ENCODE measurements at regions not wholly inside any gene's neighbourhood (a gene's known extent, or its start where the extent isn't known, plus 50 kb on each side); places are given as distances from the start of the nearest gene placed in this dataset.
A peak's percentile ranks its signal among the peaks of the same experiment; 100 is the strongest.
"Not testable (repeated sequence)": the region's sequence is repeated elsewhere in the genome, so short reads cannot be mapped to it uniquely, and the experiment has no call there.

- H3K9me3 Mint-ChIP-seq (ENCODE audit: unreplicated experiment), result no peaks in the 10 kb centered on the region
- H3K27me3 Mint-ChIP-seq (ENCODE audit: unreplicated experiment), result no peaks in the 10 kb centered on the region
- H3K4me1 Mint-ChIP-seq (ENCODE audit: low read depth, unreplicated experiment), result no peaks in the 10 kb centered on the region
- TF ChIP-seq CTCF (IDR thresholded peaks at IDR 0.05; ENCODE audit: partially characterized antibody, unreplicated experiment), result no peak
- no peaks in the 10 kb centered on the region for H3K36me3 Mint-ChIP-seq (ENCODE audit: unreplicated experiment)
- no peak for DNase-seq
- no peak overlapping the region for H3K4me3 Mint-ChIP-seq (ENCODE audit: unreplicated experiment)
- H3K27ac Mint-ChIP-seq (ENCODE audit: unreplicated experiment), result no peak overlapping the region
Observed at GRCh38 chr10:8852546-8852945, 798.1 kb downstream of the GATA3 start.

GRCh38 chr10:8853048-8853447, 798.6 kb downstream of the GATA3 start:
- no peaks in the 10 kb centered on the region for H3K9me3 Mint-ChIP-seq (ENCODE audit: unreplicated experiment)
- H3K27me3 Mint-ChIP-seq (ENCODE audit: unreplicated experiment), result no peaks in the 10 kb centered on the region
- no peak overlapping the region for H3K27ac Mint-ChIP-seq (ENCODE audit: unreplicated experiment)
- no peaks in the 10 kb centered on the region for H3K36me3 Mint-ChIP-seq (ENCODE audit: unreplicated experiment)
- no peaks in the 10 kb centered on the region for H3K4me1 Mint-ChIP-seq (ENCODE audit: low read depth, unreplicated experiment)
- TF ChIP-seq CTCF (IDR thresholded peaks at IDR 0.05; ENCODE audit: partially characterized antibody, unreplicated experiment), result no peak
- no peak for DNase-seq
- H3K4me3 Mint-ChIP-seq (ENCODE audit: unreplicated experiment), result no peak overlapping the region

- not testable (repeated sequence) for H3K27ac Mint-ChIP-seq (ENCODE audit: unreplicated experiment); H3K9me3 Mint-ChIP-seq (ENCODE audit: unreplicated experiment); DNase-seq; H3K27me3 Mint-ChIP-seq (ENCODE audit: unreplicated experiment); H3K4me3 Mint-ChIP-seq (ENCODE audit: unreplicated experiment); H3K36me3 Mint-ChIP-seq (ENCODE audit: unreplicated experiment)
- H3K4me1 Mint-ChIP-seq (ENCODE audit: low read depth, unreplicated experiment), result peaks cover 22% of the 10 kb centered on the region
Observed at GRCh38 chr10:8868924-8869323, 814.4 kb downstream of the GATA3 start.

GRCh38 chr10:8873310-8873709, 818.8 kb downstream of the GATA3 start:
- H3K27ac Mint-ChIP-seq (ENCODE audit: unreplicated experiment), result peak overlapping the region; percentile 81
- H3K27me3 Mint-ChIP-seq (ENCODE audit: unreplicated experiment), result peaks cover 3% of the 10 kb centered on the region

GRCh38 chr10:8874268-8874667, 819.8 kb downstream of the GATA3 start:
- H3K27me3 Mint-ChIP-seq (ENCODE audit: unreplicated experiment), result peaks cover 3% of the 10 kb centered on the region

More at GRCh38 chr10:8873310-8873709, 818.8 kb downstream of the GATA3 start:
- peaks cover 25% of the 10 kb centered on the region for H3K4me1 Mint-ChIP-seq (ENCODE audit: low read depth, unreplicated experiment)
- H3K36me3 Mint-ChIP-seq (ENCODE audit: unreplicated experiment), result no peaks in the 10 kb centered on the region
- peaks cover 2% of the 10 kb centered on the region for H3K9me3 Mint-ChIP-seq (ENCODE audit: unreplicated experiment)
- TF ChIP-seq CTCF (IDR thresholded peaks at IDR 0.05; ENCODE audit: partially characterized antibody, unreplicated experiment), result no peak
- no peak for DNase-seq
- no peak overlapping the region for H3K4me3 Mint-ChIP-seq (ENCODE audit: unreplicated experiment)

More at GRCh38 chr10:8874268-8874667, 819.8 kb downstream of the GATA3 start:
- no peak for TF ChIP-seq CTCF (IDR thresholded peaks at IDR 0.05; ENCODE audit: partially characterized antibody, unreplicated experiment)
- no peak for DNase-seq
- peaks cover 25% of the 10 kb centered on the region for H3K4me1 Mint-ChIP-seq (ENCODE audit: low read depth, unreplicated experiment)
- H3K9me3 Mint-ChIP-seq (ENCODE audit: unreplicated experiment), result peaks cover 2% of the 10 kb centered on the region
- H3K27ac Mint-ChIP-seq (ENCODE audit: unreplicated experiment), result no peak overlapping the region
- no peaks in the 10 kb centered on the region for H3K36me3 Mint-ChIP-seq (ENCODE audit: unreplicated experiment)
- no peak overlapping the region for H3K4me3 Mint-ChIP-seq (ENCODE audit: unreplicated experiment)
